Activated CD4-positive, alpha-beta memory T cell treated with anti-CD3 and anti-CD28 coated beads for 36 hours (primary cell): ENCODE measurements at regions not wholly inside any gene's neighbourhood (a gene's known extent, or its start where the extent isn't known, plus 50 kb on each side); places are given as distances from the start of the nearest gene placed in this dataset.
"Not testable (repeated sequence)": the region's sequence is repeated elsewhere in the genome, so short reads cannot be mapped to it uniquely, and the experiment has no call there.

Experiments used
- CTCF ChIA-PET: fragments of 350-600 bp; sonication (Branson Sonifier 250); formaldehyde crosslinking; loops from one replicate; lab custom pipeline; 2021; ENCODE audit warnings: antibody characterized with exemption, inconsistent platforms; lab: Charles Lee
- POLR2A ChIA-PET: fragments of 350-600 bp; sonication (Branson Sonifier 250); formaldehyde crosslinking; loops from one replicate; lab custom pipeline; 2021; ENCODE audit warnings: antibody characterized with exemption; lab: Charles Lee
- DNase-seq: peaks from one replicate; pipeline ENCODE4 v3.0.0-alpha.2; 2020
- H3K27ac Mint-ChIP-seq: one replicate; pipeline ENCODE4 v1.8.0; 2021; ENCODE audit warnings: mixed read lengths
- H3K27me3 Mint-ChIP-seq: one replicate; pipeline ENCODE4 v1.8.0; 2021; ENCODE audit warnings: mixed read lengths
- H3K36me3 Mint-ChIP-seq: one replicate; pipeline ENCODE4 v1.8.0; 2021; ENCODE audit warnings: mixed read lengths
- H3K4me1 Mint-ChIP-seq: one replicate; pipeline ENCODE4 v1.8.0; 2021; ENCODE audit warnings: low read depth, mixed read lengths
- H3K4me3 Mint-ChIP-seq: one replicate; pipeline ENCODE4 v1.8.0; 2021; ENCODE audit warnings: mild to moderate bottlenecking, mixed read lengths
- H3K9me3 Mint-ChIP-seq: one replicate; pipeline ENCODE4 v1.8.0; 2021; ENCODE audit warnings: mixed read lengths
- intact Hi-C: fragments of 100-400 bp; cut with micrococcal nuclease; formaldehyde crosslinking; loops from one replicate; pipeline ENCODE4 v1.15.1; 2023

DNA sequence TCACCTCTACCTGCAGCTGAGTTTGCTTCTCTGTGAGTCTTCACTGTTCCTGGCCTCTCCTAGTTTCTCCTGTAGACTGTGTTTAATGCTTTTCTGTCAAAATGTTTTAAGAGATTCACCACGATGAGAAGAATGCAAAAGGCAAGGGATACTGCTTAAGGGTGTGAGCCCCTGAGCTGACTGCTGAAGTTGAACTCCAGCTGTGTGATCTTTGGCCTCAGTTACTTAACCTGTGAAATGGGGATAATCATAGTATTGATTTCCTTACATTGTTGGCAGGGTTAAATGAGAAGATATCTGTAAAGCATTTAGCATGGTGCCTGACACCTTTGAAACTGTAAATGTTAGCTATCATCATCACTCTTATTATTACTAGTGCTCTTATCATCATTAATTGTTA lies 230.2 kb upstream of the MYLIP start:
- POLR2A ChIA-PET: no interaction called here
- Mint-ChIP-seq H3K4me1 (peaks cover 17% of the 10 kb centered on the region), H3K9me3 (no peaks in the 10 kb centered on the region), H3K4me3 (no peak overlapping the region), H3K27ac (no peak overlapping the region), H3K27me3 (peaks cover 14% of the 10 kb centered on the region), H3K36me3 (no peaks in the 10 kb centered on the region)
- intact Hi-C loops: no loop called here
- CTCF ChIA-PET: interaction anchor here (1.0 to 1.1 kb wide), 2 partner anchors 8 to 230 kb away, joined by 3 read pairs; partner anchors contain the start of gene MYLIP
- no peak for DNase-seq

- intact Hi-C loops: no loop called here
- CTCF ChIA-PET: interaction anchor here (0.7 to 3.9 kb wide), 4 partner anchors 51 to 286 kb away, joined by 3 to 29 read pairs (median 4); partner anchors contain the start of gene MYLIP
- H3K27me3 Mint-ChIP-seq: peaks cover 12% of the 10 kb centered on the region
- no peak overlapping the region for H3K4me3 Mint-ChIP-seq
- DNase-seq: no peak
- H3K27ac Mint-ChIP-seq: no peak overlapping the region
- H3K4me1 Mint-ChIP-seq: peaks cover 17% of the 10 kb centered on the region
- no peaks in the 10 kb centered on the region for H3K36me3 Mint-ChIP-seq
- H3K9me3 Mint-ChIP-seq: peaks cover 3% of the 10 kb centered on the region
- POLR2A ChIA-PET: no interaction called here
These were observed 231.6 kb upstream of the MYLIP start for GRCh38 chr6:15897063-15897876.

- ChIA-PET POLR2A (no interaction called here), CTCF (interaction anchor here (0.7 to 3.9 kb wide), 8 partner anchors 16 to 727 kb away, joined by 3 to 29 read pairs (median 6); partner anchors contain the start of gene MYLIP)
- peaks cover 9% of the 10 kb centered on the region for H3K27me3 Mint-ChIP-seq
These were observed 232.3 kb upstream of the DTNBP1 start for GRCh38 chr6:15894973-15895725.

DNA sequence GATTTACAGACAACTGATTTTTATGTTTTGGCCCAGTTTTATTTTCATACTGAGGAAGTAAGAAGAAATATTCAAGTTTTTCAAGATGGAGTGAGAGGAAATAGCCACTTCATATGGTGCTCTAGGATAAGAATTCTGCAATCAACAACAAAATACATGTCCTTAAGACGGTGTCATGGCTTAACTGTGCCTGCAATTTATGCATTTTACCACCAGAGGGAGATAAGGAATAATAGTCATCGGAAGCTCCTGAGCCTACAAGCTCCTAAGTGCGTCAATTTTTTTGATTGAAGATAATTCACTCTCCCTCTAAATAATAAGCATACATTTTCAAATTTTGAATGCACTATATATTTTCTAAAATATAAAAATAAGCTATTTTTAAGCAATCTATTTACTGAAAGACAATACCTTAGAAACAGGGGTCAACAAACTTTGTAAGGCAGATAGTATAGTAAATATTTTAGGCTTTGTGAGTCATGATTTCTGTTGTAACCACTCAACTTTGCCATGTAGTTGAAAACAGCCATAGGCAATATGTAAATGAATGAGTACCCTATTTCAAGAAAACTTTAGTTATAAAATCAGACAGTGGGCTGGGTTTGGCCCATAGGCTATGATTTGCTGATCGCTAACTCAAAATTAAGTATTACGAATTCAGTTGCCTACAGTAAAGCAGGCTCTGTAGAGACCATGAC lies 230.9 kb upstream of the DTNBP1 start:
- DNase-seq: no peak
- intact Hi-C loops: no loop called here
- Mint-ChIP-seq H3K4me1 (peaks cover 5% of the 10 kb centered on the region), H3K27me3 (peaks cover 9% of the 10 kb centered on the region), H3K9me3 (peaks cover 3% of the 10 kb centered on the region), H3K4me3 (no peak overlapping the region), H3K36me3 (no peaks in the 10 kb centered on the region), H3K27ac (no peak overlapping the region)
- ChIA-PET CTCF (interaction anchor here (0.7 to 3.9 kb wide), 17 partner anchors 11 to 313 kb away, joined by 3 to 29 read pairs (median 3); partner anchors contain the start of gene MYLIP), POLR2A (no interaction called here)

More at GRCh38 chr6:15894973-15895725, 232.3 kb upstream of the DTNBP1 start:
- H3K4me1 Mint-ChIP-seq: peaks cover 5% of the 10 kb centered on the region
- H3K4me3 Mint-ChIP-seq: no peak overlapping the region
- DNase-seq: no peak
- peaks cover 3% of the 10 kb centered on the region for H3K9me3 Mint-ChIP-seq
- H3K27ac Mint-ChIP-seq: no peak overlapping the region
- H3K36me3 Mint-ChIP-seq: no peaks in the 10 kb centered on the region
- intact Hi-C loops: no loop called here

GRCh38 chr6:15892369-15892768 lies 229.5 kb upstream of the DTNBP1 start:
- ChIA-PET POLR2A (interaction anchor here (0.6 kb wide), 1 partner anchor 47 kb away, joined by 3 read pairs; no protein-coding TSS in a partner anchor), CTCF (interaction anchor here (0.8 to 1.6 kb wide), 5 partner anchors 135 to 313 kb away, joined by 3 to 9 read pairs (median 3); partner anchors contain the start of gene MYLIP)
- no peaks in the 10 kb centered on the region for H3K36me3 Mint-ChIP-seq
- peaks cover 3% of the 10 kb centered on the region for H3K9me3 Mint-ChIP-seq
- H3K27me3 Mint-ChIP-seq: peaks cover 9% of the 10 kb centered on the region
- H3K4me3 Mint-ChIP-seq: no peak overlapping the region
- H3K27ac Mint-ChIP-seq: no peak overlapping the region
- intact Hi-C loops: no loop called here
- no peak for DNase-seq
- peaks cover 5% of the 10 kb centered on the region for H3K4me1 Mint-ChIP-seq

GRCh38 chr6:15888798-15889772 lies 226.3 kb upstream of the DTNBP1 start:
- DNase-seq: no peak
- Mint-ChIP-seq H3K36me3 (no peaks in the 10 kb centered on the region), H3K4me1 (no peaks in the 10 kb centered on the region), H3K4me3 (no peak overlapping the region), H3K27ac (no peak overlapping the region), H3K9me3 (peaks cover 3% of the 10 kb centered on the region), H3K27me3 (peaks cover 4% of the 10 kb centered on the region)
- ChIA-PET POLR2A (no interaction called here), CTCF (interaction anchor here (1.0 kb wide), 1 partner anchor 294 kb away, joined by 3 read pairs; no protein-coding TSS in a partner anchor)
- intact Hi-C loops: no loop called here

DNA sequence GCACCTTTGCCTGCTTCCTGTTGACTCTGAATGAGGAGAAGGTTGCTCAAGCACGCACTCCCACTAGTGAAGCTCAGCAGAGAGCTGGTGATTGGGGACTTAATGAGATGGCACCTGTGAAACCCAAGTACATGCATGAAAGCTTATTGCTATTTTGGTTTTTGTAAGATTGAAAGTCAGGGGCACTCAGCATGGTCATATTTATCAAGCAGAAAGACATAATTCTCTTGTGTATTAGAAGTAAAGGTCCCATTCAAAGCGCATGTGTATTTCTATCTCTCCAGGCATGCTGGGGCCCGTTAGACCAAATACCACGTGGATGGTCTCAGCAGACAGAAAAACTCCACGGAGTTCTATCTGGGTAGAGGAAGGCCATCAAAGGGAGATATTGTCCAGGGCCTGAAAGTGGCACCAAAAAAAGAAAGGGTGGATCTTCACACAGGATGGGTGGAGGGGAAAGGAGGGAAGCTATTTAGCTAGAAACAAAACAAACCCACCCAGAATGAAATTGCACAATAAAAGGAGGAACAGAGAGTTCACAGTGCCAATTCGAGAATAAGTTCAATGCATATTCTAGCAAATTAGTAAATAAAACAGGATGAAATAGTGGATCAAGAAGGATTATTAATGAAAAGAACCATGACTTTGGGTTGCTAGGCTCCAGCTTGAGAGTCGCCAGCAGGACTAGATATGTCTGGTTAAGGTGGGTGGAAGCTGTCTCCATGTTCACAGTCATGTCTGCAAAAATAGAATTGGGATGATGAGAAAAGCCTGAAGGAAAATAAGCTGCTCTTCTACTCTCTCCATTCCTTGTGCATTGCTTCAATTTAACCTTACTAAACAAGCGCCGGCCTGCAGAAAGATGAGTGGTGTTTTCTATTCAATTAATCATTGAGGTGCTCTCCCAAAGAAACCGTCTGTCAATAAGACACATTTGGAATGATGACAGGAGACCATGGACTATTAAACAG lies 224.9 kb upstream of the DTNBP1 start:
- no peaks in the 10 kb centered on the region for H3K4me1 Mint-ChIP-seq
- H3K36me3 Mint-ChIP-seq: no peaks in the 10 kb centered on the region
- H3K27me3 Mint-ChIP-seq: peaks cover 4% of the 10 kb centered on the region
- ChIA-PET CTCF (no interaction called here), POLR2A (no interaction called here)
- H3K4me3 Mint-ChIP-seq: no peak overlapping the region
- H3K27ac Mint-ChIP-seq: no peak overlapping the region
- H3K9me3 Mint-ChIP-seq: no peaks in the 10 kb centered on the region
- intact Hi-C loops: no loop called here
- no peak for DNase-seq

DNA sequence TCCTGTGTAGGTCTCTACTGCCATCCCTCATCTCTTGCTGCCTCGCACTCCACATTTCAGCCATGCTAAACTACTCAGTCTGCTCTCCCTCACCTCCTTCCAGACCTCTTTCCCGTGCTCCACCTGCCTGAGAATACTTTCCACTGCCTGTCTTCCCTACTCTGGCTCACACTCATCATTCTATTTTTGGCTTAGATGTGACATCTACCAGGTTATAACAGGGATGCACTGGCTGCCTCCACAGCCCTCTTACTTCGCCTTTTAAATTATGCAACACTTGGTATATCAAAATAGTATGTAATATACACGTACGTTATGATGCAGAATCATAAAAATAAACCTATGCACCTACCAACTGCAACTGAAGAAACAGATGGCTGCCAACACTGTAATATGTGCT lies 222.8 kb upstream of the DTNBP1 start:
- Mint-ChIP-seq H3K27me3 (peaks cover 4% of the 10 kb centered on the region), H3K4me1 (peaks cover 6% of the 10 kb centered on the region), H3K27ac (no peak overlapping the region), H3K36me3 (no peaks in the 10 kb centered on the region), H3K9me3 (no peaks in the 10 kb centered on the region), H3K4me3 (no peak overlapping the region)
- no peak for DNase-seq
- POLR2A ChIA-PET: no interaction called here
- intact Hi-C loops: no loop called here
- CTCF ChIA-PET: interaction anchor here (0.5 kb wide), 1 partner anchor 12 kb away, joined by 4 read pairs; no protein-coding TSS in a partner anchor

- intact Hi-C loops, H3K4me3 Mint-ChIP-seq, H3K27me3 Mint-ChIP-seq, CTCF ChIA-PET, DNase-seq, H3K9me3 Mint-ChIP-seq, H3K27ac Mint-ChIP-seq, POLR2A ChIA-PET, H3K36me3 Mint-ChIP-seq: not testable (repeated sequence)
- H3K4me1 Mint-ChIP-seq: peaks cover 26% of the 10 kb centered on the region
These were observed 220.8 kb upstream of the DTNBP1 start for GRCh38 chr6:15883593-15883992.

DNA sequence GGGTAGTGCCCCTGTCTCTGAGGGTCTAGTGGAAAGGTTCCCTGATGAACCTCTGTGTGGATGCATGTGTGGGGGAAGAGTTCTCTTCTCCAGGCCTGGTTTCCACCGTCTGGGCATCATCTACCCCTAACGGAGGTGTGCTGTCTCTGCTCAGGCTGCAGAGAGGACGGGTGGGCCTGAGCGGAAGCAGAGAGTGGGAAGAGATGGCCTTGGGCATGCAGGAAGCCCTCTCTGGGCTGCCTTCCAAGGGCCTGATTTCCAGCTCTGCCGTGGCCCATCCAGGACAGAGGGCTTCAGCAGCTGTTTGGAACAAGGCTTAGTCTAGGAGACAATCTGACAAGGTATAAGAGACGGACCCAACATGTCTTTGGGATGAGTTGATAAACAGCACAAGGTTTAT lies 220.1 kb upstream of the DTNBP1 start:
- CTCF ChIA-PET: interaction anchor here (1.3 kb wide), 1 partner anchor 191 kb away, joined by 3 read pairs; no protein-coding TSS in a partner anchor
- intact Hi-C loops: no loop called here
- Mint-ChIP-seq H3K27ac (no peak overlapping the region), H3K4me1 (peaks cover 26% of the 10 kb centered on the region), H3K36me3 (no peaks in the 10 kb centered on the region), H3K4me3 (no peak overlapping the region), H3K9me3 (no peaks in the 10 kb centered on the region), H3K27me3 (peaks cover 4% of the 10 kb centered on the region)
- POLR2A ChIA-PET: no interaction called here
- DNase-seq: no peak
